H1 (cell line): ENCODE measurements at regions not wholly inside any gene's neighbourhood (a gene's known extent, or its start where the extent isn't known, plus 50 kb on each side); places are given as distances from the start of the nearest gene placed in this dataset.
A peak's percentile ranks its signal among the peaks of the same experiment; 100 is the strongest.

Experiments used
- ASH2L ChIP-seq: fragments of 200-600, 300-600 bp; sonication (generic); IDR thresholded peaks from one replicate; pipeline ENCODE4 v1.7.1; 2017; ENCODE audit warnings: low read length
- BACH1 ChIP-seq: IDR thresholded peaks from 2 replicates; pipeline ENCODE4 v1.6.1; 2012; ENCODE audit warnings: low read length, improper control_type of control experiment
- BRCA1 ChIP-seq: IDR thresholded peaks from 2 replicates; pipeline ENCODE4 v1.6.1; 2012; ENCODE audit warnings: low read depth, low read length, improper control_type of control experiment
- CEBPB ChIP-seq: IDR thresholded peaks from 2 replicates; pipeline ENCODE4 v1.6.1; 2012; ENCODE audit warnings: low read depth, low read length
- CHD2 ChIP-seq: IDR thresholded peaks from 2 replicates; pipeline ENCODE4 v1.6.1; 2012; ENCODE audit warnings: low read length, improper control_type of control experiment
- EGR1 ChIP-seq: IDR thresholded peaks from 2 replicates; pipeline ENCODE4 v1.6.1; 2011; ENCODE audit warnings: low read depth, low read length, borderline replicate concordance
- EP300 ChIP-seq, 2 experiments: IDR thresholded peaks; 1 replicate in 1 of 2; 2 replicates in 1 of 2; pipeline ENCODE4 v1.6.1; 2011 to 2012; ENCODE audit warnings: low read depth in 2 of 2, low read length in 2 of 2, mild to moderate bottlenecking in 2 of 2, borderline replicate concordance in 1 of 2, inconsistent platforms in 1 of 2, moderate library complexity in 1 of 2
- EZH2 ChIP-seq: fragments of 200-600 bp; sonication (generic); IDR thresholded peaks from 2 replicates; pipeline ENCODE4 v1.7.1; 2012; ENCODE audit warnings: low read depth, mild to moderate bottlenecking, moderate library complexity, low read length, inconsistent platforms; ENCODE audit not compliant: severe bottlenecking
- GABPA ChIP-seq: IDR thresholded peaks from 2 replicates; pipeline ENCODE4 v1.6.1; 2011; ENCODE audit warnings: mild to moderate bottlenecking, low read length, moderate library complexity, borderline replicate concordance; ENCODE audit not compliant: insufficient read depth
- HDAC6 ChIP-seq: IDR thresholded peaks from one replicate; pipeline ENCODE4 v1.7.1; 2012; ENCODE audit warnings: low read depth, mild to moderate bottlenecking, inconsistent platforms, low read length, moderate library complexity
- KDM4A ChIP-seq: IDR thresholded peaks from one replicate; pipeline ENCODE4 v1.7.1; 2012; ENCODE audit warnings: low read depth, mild to moderate bottlenecking, moderate library complexity, low read length, inconsistent platforms; ENCODE audit not compliant: severe bottlenecking
- NANOG ChIP-seq: IDR thresholded peaks from 2 replicates; pipeline ENCODE4 v1.6.1; 2011; ENCODE audit warnings: low read length, low read depth, mild to moderate bottlenecking, inconsistent platforms; ENCODE audit not compliant: insufficient read depth, poor library complexity, severe bottlenecking
- RFX5 ChIP-seq: IDR thresholded peaks from 2 replicates; pipeline ENCODE4 v1.6.1; 2011; ENCODE audit warnings: low read depth, low read length, improper control_type of control experiment, borderline replicate concordance
- SAP30 ChIP-seq: fragments of 300-600 bp; sonication (generic); IDR thresholded peaks from 2 replicates; pipeline ENCODE4 v1.7.1; 2012; ENCODE audit warnings: low read length, moderate library complexity, mild to moderate bottlenecking, inconsistent platforms; ENCODE audit not compliant: insufficient read depth, insufficient replicate concordance
- SIX5 ChIP-seq: IDR thresholded peaks from 2 replicates; pipeline ENCODE4 v1.6.1; 2011; ENCODE audit warnings: mild to moderate bottlenecking, low read depth, low read length
- SUZ12 ChIP-seq: fragments of 200-600 bp; sonication (generic); IDR thresholded peaks from 2 replicates; pipeline ENCODE4 v1.6.1; 2012; ENCODE audit warnings: mild to moderate bottlenecking, inconsistent platforms, low read length, moderate library complexity, mixed read lengths
- TEAD4 ChIP-seq: IDR thresholded peaks from 2 replicates; pipeline ENCODE4 v1.6.1; 2012; ENCODE audit warnings: low read depth, low read length, inconsistent platforms, mixed read lengths
- YY1 ChIP-seq: IDR thresholded peaks from 2 replicates; pipeline ENCODE4 v1.6.1; 2011; ENCODE audit warnings: low read depth, mild to moderate bottlenecking, low read length
- TF ChIP-seq, protein P1 (sequence below): IDR thresholded peaks from 2 replicates; pipeline ENCODE4 v1.6.1; 2012; ENCODE audit warnings: inconsistent platforms
- TF ChIP-seq, protein P2 (sequence below): IDR thresholded peaks from 2 replicates; pipeline ENCODE4 v1.6.1; 2011; ENCODE audit warnings: low read length, improper control_type of control experiment
- TF ChIP-seq, protein P3 (sequence below): IDR thresholded peaks from 2 replicates; pipeline ENCODE4 v1.6.1; 2012; ENCODE audit warnings: low read length, inconsistent platforms

- no peak for TF ChIP-seq GABPA
- TF ChIP-seq, protein P1, sequence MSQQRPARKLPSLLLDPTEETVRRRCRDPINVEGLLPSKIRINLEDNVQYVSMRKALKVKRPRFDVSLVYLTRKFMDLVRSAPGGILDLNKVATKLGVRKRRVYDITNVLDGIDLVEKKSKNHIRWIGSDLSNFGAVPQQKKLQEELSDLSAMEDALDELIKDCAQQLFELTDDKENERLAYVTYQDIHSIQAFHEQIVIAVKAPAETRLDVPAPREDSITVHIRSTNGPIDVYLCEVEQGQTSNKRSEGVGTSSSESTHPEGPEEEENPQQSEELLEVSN = no peak
- no peak for TF ChIP-seq EGR1
- TF ChIP-seq, protein P2, sequence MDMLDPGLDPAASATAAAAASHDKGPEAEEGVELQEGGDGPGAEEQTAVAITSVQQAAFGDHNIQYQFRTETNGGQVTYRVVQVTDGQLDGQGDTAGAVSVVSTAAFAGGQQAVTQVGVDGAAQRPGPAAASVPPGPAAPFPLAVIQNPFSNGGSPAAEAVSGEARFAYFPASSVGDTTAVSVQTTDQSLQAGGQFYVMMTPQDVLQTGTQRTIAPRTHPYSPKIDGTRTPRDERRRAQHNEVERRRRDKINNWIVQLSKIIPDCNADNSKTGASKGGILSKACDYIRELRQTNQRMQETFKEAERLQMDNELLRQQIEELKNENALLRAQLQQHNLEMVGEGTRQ = no peak
- TF ChIP-seq, protein P3, sequence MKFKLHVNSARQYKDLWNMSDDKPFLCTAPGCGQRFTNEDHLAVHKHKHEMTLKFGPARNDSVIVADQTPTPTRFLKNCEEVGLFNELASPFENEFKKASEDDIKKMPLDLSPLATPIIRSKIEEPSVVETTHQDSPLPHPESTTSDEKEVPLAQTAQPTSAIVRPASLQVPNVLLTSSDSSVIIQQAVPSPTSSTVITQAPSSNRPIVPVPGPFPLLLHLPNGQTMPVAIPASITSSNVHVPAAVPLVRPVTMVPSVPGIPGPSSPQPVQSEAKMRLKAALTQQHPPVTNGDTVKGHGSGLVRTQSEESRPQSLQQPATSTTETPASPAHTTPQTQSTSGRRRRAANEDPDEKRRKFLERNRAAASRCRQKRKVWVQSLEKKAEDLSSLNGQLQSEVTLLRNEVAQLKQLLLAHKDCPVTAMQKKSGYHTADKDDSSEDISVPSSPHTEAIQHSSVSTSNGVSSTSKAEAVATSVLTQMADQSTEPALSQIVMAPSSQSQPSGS = no peak
- no peak for TF ChIP-seq CHD2
- TF ChIP-seq SAP30 = no peak
- TF ChIP-seq SIX5 = no peak
- no peak for TF ChIP-seq CEBPB
- no peak for TF ChIP-seq BRCA1
- TF ChIP-seq KDM4A = peak; percentile 24
- peak; percentile 53 for TF ChIP-seq SUZ12
- TF ChIP-seq TEAD4 = no peak
- TF ChIP-seq RFX5 = no peak
- no peak for TF ChIP-seq EP300 (IDR thresholded peaks at IDR 0.05; ENCODE audit: borderline replicate concordance in 1 of 2, low read depth in 2 of 2, low read length in 2 of 2)
- TF ChIP-seq ASH2L = no peak
- TF ChIP-seq YY1 = no peak
- TF ChIP-seq HDAC6 = no peak
- peak; percentile 91 for TF ChIP-seq EZH2
- TF ChIP-seq NANOG = no peak
- no peak for TF ChIP-seq BACH1
Measured at GRCh38 chr4:41878170-41878969, 56.9 kb upstream of the TMEM33 start (continued).
